Breast epithelium (tissue), 4 donors: ENCODE measurements at regions not wholly inside any gene's neighbourhood (a gene's known extent, or its start where the extent isn't known, plus 50 kb on each side); places are given as distances from the start of the nearest gene placed in this dataset.
"Not testable (repeated sequence)": the region's sequence is repeated elsewhere in the genome, so short reads cannot be mapped to it uniquely, and the experiment has no call there.

Source experiments
- DNase-seq, 2 donors: peaks; one replicate each; pipeline ENCODE4 v3.0.0-alpha.2; 2019; ENCODE audit warnings: low spot score in 2 of 2
- H3K27ac ChIP-seq, 2 donors: fragments of 200-600 bp; sonication (generic) in 1 of 2; one replicate each; pipeline ENCODE4 v1.5.1; 2016 to 2019; ENCODE audit warnings: mild to moderate bottlenecking in 1 of 2
- H3K27me3 ChIP-seq, 2 donors: fragments of 200-600 bp; sonication (generic) in 1 of 2; one replicate each; pipeline versions ENCODE4 v1.5.1 to v1.6.0; 2017 to 2019; ENCODE audit warnings: control low read depth in 1 of 2, mild to moderate bottlenecking in 1 of 2
- H3K36me3 ChIP-seq: fragments of 200-600 bp; one replicate; pipeline ENCODE4 v1.5.1; 2019
- H3K4me1 ChIP-seq, 2 donors: fragments of 200-600 bp; sonication (generic); one replicate each; pipeline ENCODE4 v1.5.1; 2016 to 2019; ENCODE audit warnings: control low read depth in 1 of 2
- H3K4me3 ChIP-seq, 3 donors: fragments of 200-600 bp; sonication (generic); 1 replicate in 2 of 3; 2 replicates in 1 of 3; pipeline ENCODE4 v1.5.1; 2016 to 2019; ENCODE audit warnings: mild to moderate bottlenecking in 3 of 3, moderate library complexity in 2 of 3
- H3K9me3 ChIP-seq, 2 donors: fragments of 200-600 bp; sonication (generic) in 1 of 2; one replicate each; pipeline ENCODE4 v1.5.1; 2016 to 2019; ENCODE audit warnings: control low read depth in 1 of 2
- CTCF ChIP-seq, 3 donors: fragments of 450-650 bp; IDR thresholded peaks; one replicate each; pipeline ENCODE4 v1.5.1; 2016 to 2017; ENCODE audit warnings: antibody characterized with exemption in 3 of 3, mild to moderate bottlenecking in 3 of 3, moderate library complexity in 3 of 3
- POLR2A ChIP-seq: fragments of 450-650 bp; IDR thresholded peaks from one replicate; pipeline ENCODE4 v1.6.1; 2016; ENCODE audit warnings: antibody characterized with exemption, mild to moderate bottlenecking, moderate library complexity
- POLR2AphosphoS5 ChIP-seq, 3 donors: sonication (generic); formaldehyde crosslinking; IDR thresholded peaks; one replicate each; pipeline ENCODE4 v1.6.1; 2017; ENCODE audit warnings: antibody characterized with exemption in 3 of 3
- intact Hi-C: fragments of 100-400 bp; cut with DNase I; formaldehyde crosslinking; loops from one replicate; pipeline ENCODE4 v1.15.1; 2023; ENCODE audit warnings: low total_unique reads

- no peaks in the 10 kb centered on the region for H3K36me3 ChIP-seq
- H3K4me3 ChIP-seq, result no peak overlapping the region
- TF ChIP-seq POLR2A (no peak), POLR2AphosphoS5 (IDR thresholded peaks at IDR 0.05) (no peak), CTCF (IDR thresholded peaks at IDR 0.05) (no peak)
- H3K27me3 ChIP-seq, result no peaks in the 10 kb centered on the region
- intact Hi-C loops, result no loop called here
- no peak overlapping the region for H3K27ac ChIP-seq
- no peaks in the 10 kb centered on the region for H3K4me1 ChIP-seq
- no peaks in the 10 kb centered on the region for H3K9me3 ChIP-seq
- no peak for DNase-seq
These were observed 725.7 kb upstream of the GOT2 start for GRCh38 chr16:59459806-59460205.

- no peak for DNase-seq
- intact Hi-C loops, result no loop called here
- TF ChIP-seq CTCF (IDR thresholded peaks at IDR 0.05) (no peak), POLR2A (no peak), POLR2AphosphoS5 (IDR thresholded peaks at IDR 0.05) (no peak)
These were observed 721.4 kb upstream of the GOT2 start for GRCh38 chr16:59455497-59455896.

GRCh38 chr16:59450513-59450912 lies 716.4 kb upstream of the GOT2 start:
- H3K36me3 ChIP-seq, intact Hi-C loops, H3K27me3 ChIP-seq, H3K4me3 ChIP-seq, H3K9me3 ChIP-seq, H3K4me1 ChIP-seq, H3K27ac ChIP-seq, DNase-seq: not testable (repeated sequence)

More at GRCh38 chr16:59455497-59455896, 721.4 kb upstream of the GOT2 start:
- no peaks in the 10 kb centered on the region for H3K9me3 ChIP-seq
- H3K4me3 ChIP-seq, result no peak overlapping the region
- H3K27ac ChIP-seq, result no peak overlapping the region
- H3K4me1 ChIP-seq, result no peaks in the 10 kb centered on the region
- H3K27me3 ChIP-seq, result no peaks in the 10 kb centered on the region
- H3K36me3 ChIP-seq, result no peaks in the 10 kb centered on the region

- no peak for TF ChIP-seq CTCF (IDR thresholded peaks at IDR 0.05)
- no peak for TF ChIP-seq POLR2AphosphoS5 (IDR thresholded peaks at IDR 0.05)
- no peak for TF ChIP-seq POLR2A
- peaks cover 0 to 4% of the 10 kb centered on the region in 2 donors for H3K9me3 ChIP-seq
- H3K27me3 ChIP-seq, result no peaks in the 10 kb centered on the region
- H3K4me1 ChIP-seq, result no peaks in the 10 kb centered on the region
- no peak overlapping the region for H3K27ac ChIP-seq
- no peak for DNase-seq
- intact Hi-C loops, result no loop called here
- no peak overlapping the region for H3K4me3 ChIP-seq
- no peaks in the 10 kb centered on the region for H3K36me3 ChIP-seq
These were observed 706.4 kb upstream of the GOT2 start for GRCh38 chr16:59440502-59440901.

GRCh38 chr16:59432896-59433295 lies 698.8 kb upstream of the GOT2 start:
- no peak for DNase-seq
- TF ChIP-seq CTCF (IDR thresholded peaks at IDR 0.05) (no peak), POLR2A (no peak), POLR2AphosphoS5 (IDR thresholded peaks at IDR 0.05) (no peak)
- Histone ChIP-seq H3K36me3 (no peaks in the 10 kb centered on the region), H3K4me1 (no peaks in the 10 kb centered on the region), H3K9me3 (no peaks in the 10 kb centered on the region), H3K4me3 (no peak overlapping the region), H3K27me3 (no peaks in the 10 kb centered on the region), H3K27ac (no peak overlapping the region)
- intact Hi-C loops, result no loop called here

- no peak overlapping the region for H3K4me3 ChIP-seq
- H3K9me3 ChIP-seq, result no peaks in the 10 kb centered on the region
- no peaks in the 10 kb centered on the region for H3K4me1 ChIP-seq
- DNase-seq, result no peak
- H3K27ac ChIP-seq, result no peak overlapping the region
- H3K27me3 ChIP-seq, result no peaks in the 10 kb centered on the region
- intact Hi-C loops, result no loop called here
- no peak for TF ChIP-seq POLR2A
- no peaks in the 10 kb centered on the region for H3K36me3 ChIP-seq
These were observed 698.2 kb upstream of the GOT2 start for GRCh38 chr16:59432276-59432675.
